ENCODE measurements at regions not wholly inside any gene's neighbourhood (a gene's known extent, or its start where the extent isn't known, plus 50 kb on each side); places are given as distances from the start of the nearest gene placed in this dataset.

- TF ChIP-seq CTCF (IDR thresholded peaks at IDR 0.05), result no peak
- TF ChIP-seq POLR2A (IDR thresholded peaks at IDR 0.05), result no peak
Observed at GRCh38 chr20:47962286-47962963, 177.1 kb upstream of the SULF2 start.
